RWPE1 (cell line): ENCODE measurements at regions not wholly inside any gene's neighbourhood (a gene's known extent, or its start where the extent isn't known, plus 50 kb on each side); places are given as distances from the start of the nearest gene placed in this dataset.
"Not testable (repeated sequence)": the region's sequence is repeated elsewhere in the genome, so short reads cannot be mapped to it uniquely, and the experiment has no call there.

ENCODE experiments used
- CTCF ChIA-PET: fragments of 350-600 bp; sonication (Branson Sonifier 250); formaldehyde crosslinking; extraction: SDS; loops from one replicate; lab custom pipeline; 2021; lab: Yijun Ruan, JAX
- POLR2A ChIA-PET: fragments of 400-600 bp; formaldehyde crosslinking; extraction: SDS; loops from one replicate; lab custom pipeline; 2020; ENCODE audit warnings: antibody characterized with exemption; ENCODE audit not compliant: low non-redundant PET; lab: Yijun Ruan, JAX
- DNase-seq: peaks from one replicate; pipeline ENCODE4 v3.0.0; 2012; ENCODE audit warnings: low spot score
- H3K27ac ChIP-seq: fragments of 450-650 bp; 2 replicates; pipeline ENCODE4 v1.5.1; 2017
- TF ChIP-seq, protein P1 (sequence below): fragments of 450-650 bp; conservative IDR thresholded peaks from 2 replicates; pipeline ENCODE4 v1.5.1; 2017; ENCODE audit warnings: low read depth, mild to moderate bottlenecking

DNA sequence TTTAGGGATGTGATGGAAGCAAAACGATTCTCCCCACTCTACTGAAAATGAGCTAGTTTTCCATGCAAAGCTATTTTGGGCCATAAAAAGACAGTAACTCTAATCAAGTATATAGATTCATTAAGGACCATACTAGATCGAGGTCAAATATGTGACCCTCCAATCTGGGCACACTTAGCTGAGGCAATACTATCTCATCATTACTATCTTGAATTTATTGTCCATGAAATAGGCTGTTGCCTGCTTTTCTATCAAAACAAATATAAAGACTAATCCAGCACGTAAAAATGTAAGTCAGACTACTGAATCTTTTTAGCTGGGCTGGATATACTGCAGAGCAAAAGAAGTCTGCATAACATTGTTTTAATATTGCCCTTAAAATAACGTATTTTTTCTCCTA lies 943.1 kb downstream of the NR2F1-AS1 start:
- DNase-seq, result no peak
- ChIA-PET POLR2A (no interaction called here), CTCF (interaction anchor here (0.5 to 1.0 kb wide), 3 partner anchors 11 to 338 kb away, joined by 3 to 4 read pairs (median 3); no protein-coding TSS in a partner anchor)
- TF ChIP-seq, protein P1, sequence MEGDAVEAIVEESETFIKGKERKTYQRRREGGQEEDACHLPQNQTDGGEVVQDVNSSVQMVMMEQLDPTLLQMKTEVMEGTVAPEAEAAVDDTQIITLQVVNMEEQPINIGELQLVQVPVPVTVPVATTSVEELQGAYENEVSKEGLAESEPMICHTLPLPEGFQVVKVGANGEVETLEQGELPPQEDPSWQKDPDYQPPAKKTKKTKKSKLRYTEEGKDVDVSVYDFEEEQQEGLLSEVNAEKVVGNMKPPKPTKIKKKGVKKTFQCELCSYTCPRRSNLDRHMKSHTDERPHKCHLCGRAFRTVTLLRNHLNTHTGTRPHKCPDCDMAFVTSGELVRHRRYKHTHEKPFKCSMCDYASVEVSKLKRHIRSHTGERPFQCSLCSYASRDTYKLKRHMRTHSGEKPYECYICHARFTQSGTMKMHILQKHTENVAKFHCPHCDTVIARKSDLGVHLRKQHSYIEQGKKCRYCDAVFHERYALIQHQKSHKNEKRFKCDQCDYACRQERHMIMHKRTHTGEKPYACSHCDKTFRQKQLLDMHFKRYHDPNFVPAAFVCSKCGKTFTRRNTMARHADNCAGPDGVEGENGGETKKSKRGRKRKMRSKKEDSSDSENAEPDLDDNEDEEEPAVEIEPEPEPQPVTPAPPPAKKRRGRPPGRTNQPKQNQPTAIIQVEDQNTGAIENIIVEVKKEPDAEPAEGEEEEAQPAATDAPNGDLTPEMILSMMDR, result no peak
- H3K27ac ChIP-seq, result no peak overlapping the region

DNA sequence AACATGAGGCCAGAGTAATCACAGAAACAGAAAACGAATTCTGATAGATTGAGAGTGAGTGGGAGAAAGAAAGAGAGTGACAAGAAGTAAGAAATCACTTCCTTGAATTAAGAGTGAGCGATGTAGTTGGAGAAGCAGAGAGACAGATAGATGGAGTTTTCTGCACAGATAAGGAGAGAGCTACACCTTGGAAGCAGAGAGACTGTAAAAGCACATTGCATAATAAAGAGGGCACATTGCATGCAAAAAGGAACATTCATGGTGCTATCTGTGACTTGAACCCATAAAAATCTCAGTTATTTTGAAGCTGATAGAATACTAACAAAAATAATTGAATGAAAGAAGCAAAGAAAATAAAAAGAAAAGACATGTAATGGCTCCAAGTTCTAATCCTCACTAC lies 943.8 kb downstream of the NR2F1-AS1 start:
- POLR2A ChIA-PET, result no interaction called here
- TF ChIP-seq, protein P1, result no peak
- DNase-seq, result no peak
- no peak overlapping the region for H3K27ac ChIP-seq
- CTCF ChIA-PET, result interaction anchor here (1.0 kb wide), 1 partner anchor 10 kb away, joined by 3 read pairs; no protein-coding TSS in a partner anchor

DNA sequence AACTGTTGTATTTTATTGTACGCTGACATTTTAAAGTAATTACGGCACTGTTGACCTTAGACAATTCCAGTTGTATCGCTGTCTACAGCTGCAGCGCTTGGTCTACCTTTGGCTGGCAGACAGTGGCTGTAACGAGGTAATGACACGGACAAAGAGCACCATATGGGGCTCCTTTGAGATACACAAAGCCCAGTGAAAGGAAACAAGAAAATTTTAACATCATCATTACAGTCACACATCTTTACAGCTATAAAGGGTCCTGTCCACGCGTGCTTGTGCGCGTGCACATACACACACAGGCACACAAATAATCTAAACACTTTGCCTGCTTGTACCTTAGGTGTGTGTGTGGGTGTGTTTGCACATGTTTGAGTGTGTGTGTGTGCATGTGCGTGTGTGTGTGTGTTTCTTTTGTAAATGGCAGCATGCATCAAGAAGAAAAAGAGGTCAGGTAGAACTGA lies 946.0 kb downstream of the NR2F1-AS1 start:
- TF ChIP-seq, protein P1, result no peak
- ChIA-PET CTCF (no interaction called here), POLR2A (no interaction called here)
- no peak for DNase-seq
- no peak overlapping the region for H3K27ac ChIP-seq

GRCh38 chr5:92633875-92634487 lies 947.0 kb downstream of the NR2F1-AS1 start:
- ChIA-PET POLR2A (no interaction called here), CTCF (no interaction called here)
- no peak overlapping the region for H3K27ac ChIP-seq
- TF ChIP-seq, protein P1, result no peak
- DNase-seq, result no peak

GRCh38 chr5:92633176-92633575 lies 947.8 kb downstream of the NR2F1-AS1 start:
- TF ChIP-seq, protein P1, result no peak
- DNase-seq, result no peak
- CTCF ChIA-PET, result no interaction called here
- POLR2A ChIA-PET, result no interaction called here
- H3K27ac ChIP-seq, result no peak overlapping the region

GRCh38 chr5:92631237-92631701 lies 949.8 kb downstream of the NR2F1-AS1 start:
- DNase-seq, CTCF ChIA-PET, H3K27ac ChIP-seq, POLR2A ChIA-PET: not testable (repeated sequence)

DNA sequence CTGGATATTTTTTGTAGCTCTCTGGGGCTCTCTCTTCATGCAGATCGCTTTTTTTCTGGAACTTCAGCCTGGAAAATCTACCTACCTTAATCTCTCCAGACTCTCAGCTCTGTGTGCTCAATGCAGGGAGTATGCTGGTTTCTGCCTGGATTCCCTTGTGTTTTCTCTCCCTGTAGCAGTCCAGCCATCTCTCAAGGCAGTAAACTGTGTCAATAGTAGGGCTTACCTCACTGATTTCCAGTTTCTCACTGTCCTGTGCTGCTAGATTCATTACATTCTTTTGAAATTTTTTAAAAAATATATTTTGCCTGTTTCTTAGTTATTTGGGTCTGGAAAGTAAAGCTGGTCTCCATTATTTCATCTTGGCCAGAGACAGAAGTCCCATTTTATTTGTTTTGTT lies 951.4 kb downstream of the NR2F1-AS1 start:
- CTCF ChIA-PET, result interaction anchor here (0.7 kb wide), 1 partner anchor 85 kb away, joined by 3 read pairs; no protein-coding TSS in a partner anchor

More for the DNA sequence above, 951.4 kb downstream of the NR2F1-AS1 start:
- TF ChIP-seq, protein P1, result no peak
- DNase-seq, result no peak
- POLR2A ChIA-PET, result no interaction called here
- H3K27ac ChIP-seq, result no peak overlapping the region
